ENCODE measurements at regions not wholly inside any gene's neighbourhood (a gene's known extent, or its start where the extent isn't known, plus 50 kb on each side); places are given as distances from the start of the nearest gene placed in this dataset.

GRCh38 chr2:144026753-144027152 lies 493.2 kb downstream of the ZEB2 start:
- TF ChIP-seq SNAI2 (CRISPR knock-in tag; IDR thresholded peaks at IDR 0.05) (no peak), ZFP3 (CRISPR knock-in tag; IDR thresholded peaks at IDR 0.05) (no peak), TCF4 (CRISPR knock-in tag; IDR thresholded peaks at IDR 0.05; ENCODE audit: borderline replicate concordance) (no peak), ARNTL (CRISPR knock-in tag; IDR thresholded peaks at IDR 0.05; ENCODE audit: borderline replicate concordance, low read depth) (no peak)
- TF ChIP-seq, protein P1, sequence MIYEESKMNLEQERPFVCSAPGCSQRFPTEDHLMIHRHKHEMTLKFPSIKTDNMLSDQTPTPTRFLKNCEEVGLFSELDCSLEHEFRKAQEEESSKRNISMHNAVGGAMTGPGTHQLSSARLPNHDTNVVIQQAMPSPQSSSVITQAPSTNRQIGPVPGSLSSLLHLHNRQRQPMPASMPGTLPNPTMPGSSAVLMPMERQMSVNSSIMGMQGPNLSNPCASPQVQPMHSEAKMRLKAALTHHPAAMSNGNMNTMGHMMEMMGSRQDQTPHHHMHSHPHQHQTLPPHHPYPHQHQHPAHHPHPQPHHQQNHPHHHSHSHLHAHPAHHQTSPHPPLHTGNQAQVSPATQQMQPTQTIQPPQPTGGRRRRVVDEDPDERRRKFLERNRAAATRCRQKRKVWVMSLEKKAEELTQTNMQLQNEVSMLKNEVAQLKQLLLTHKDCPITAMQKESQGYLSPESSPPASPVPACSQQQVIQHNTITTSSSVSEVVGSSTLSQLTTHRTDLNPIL (CRISPR knock-in tag; IDR thresholded peaks at IDR 0.05; ENCODE audit: low read depth): no peak
